ENCODE measurements at regions not wholly inside any gene's neighbourhood (a gene's known extent, or its start where the extent isn't known, plus 50 kb on each side); places are given as distances from the start of the nearest gene placed in this dataset.

DNA sequence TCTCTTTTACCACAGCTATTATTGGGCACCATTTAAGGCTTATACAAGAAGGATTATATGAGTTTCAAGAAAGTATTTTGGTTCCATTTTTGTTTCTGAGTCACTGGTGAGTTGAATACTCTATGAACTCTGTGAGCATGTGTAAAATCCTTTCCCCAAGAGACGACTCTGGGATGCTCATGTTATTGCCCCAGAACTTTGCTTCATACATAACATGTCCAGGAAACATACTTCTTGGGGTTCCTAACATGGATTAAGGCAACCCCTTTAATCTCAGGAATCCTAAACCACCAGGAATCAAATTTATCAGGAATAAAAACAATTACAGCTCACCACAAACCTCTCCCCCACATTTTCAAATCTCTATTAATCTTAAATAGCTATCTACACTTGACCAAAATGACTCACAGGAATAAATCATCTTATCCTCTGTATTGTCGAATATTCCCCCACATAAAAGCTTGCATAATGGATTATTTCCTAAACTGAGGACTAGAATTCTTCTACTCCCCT is 117.5 kb upstream of the COL21A1 start:
- no peak overlapping the region for H3K27ac ChIP-seq
- TF ChIP-seq, protein P1, sequence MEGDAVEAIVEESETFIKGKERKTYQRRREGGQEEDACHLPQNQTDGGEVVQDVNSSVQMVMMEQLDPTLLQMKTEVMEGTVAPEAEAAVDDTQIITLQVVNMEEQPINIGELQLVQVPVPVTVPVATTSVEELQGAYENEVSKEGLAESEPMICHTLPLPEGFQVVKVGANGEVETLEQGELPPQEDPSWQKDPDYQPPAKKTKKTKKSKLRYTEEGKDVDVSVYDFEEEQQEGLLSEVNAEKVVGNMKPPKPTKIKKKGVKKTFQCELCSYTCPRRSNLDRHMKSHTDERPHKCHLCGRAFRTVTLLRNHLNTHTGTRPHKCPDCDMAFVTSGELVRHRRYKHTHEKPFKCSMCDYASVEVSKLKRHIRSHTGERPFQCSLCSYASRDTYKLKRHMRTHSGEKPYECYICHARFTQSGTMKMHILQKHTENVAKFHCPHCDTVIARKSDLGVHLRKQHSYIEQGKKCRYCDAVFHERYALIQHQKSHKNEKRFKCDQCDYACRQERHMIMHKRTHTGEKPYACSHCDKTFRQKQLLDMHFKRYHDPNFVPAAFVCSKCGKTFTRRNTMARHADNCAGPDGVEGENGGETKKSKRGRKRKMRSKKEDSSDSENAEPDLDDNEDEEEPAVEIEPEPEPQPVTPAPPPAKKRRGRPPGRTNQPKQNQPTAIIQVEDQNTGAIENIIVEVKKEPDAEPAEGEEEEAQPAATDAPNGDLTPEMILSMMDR (conservative IDR thresholded peaks at IDR 0.05), result no peak

DNA sequence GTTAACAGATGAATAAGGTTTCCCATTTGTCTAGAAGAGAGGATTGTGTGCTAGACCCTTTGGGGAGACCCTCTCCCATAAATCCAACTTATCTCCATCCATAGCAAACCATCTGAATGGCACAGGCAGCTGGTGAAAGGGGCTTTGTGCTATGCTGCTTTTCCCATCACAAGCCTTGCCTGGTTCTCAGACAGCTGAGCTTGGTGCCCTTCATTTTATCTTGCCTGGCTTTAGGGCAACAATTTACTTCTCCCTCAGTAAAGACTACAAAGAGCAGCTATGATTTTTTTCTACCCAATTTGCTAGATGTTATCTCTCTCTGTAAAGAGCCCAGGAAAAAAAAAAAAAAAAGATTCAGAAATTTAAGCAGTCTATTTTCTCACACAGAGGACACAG is 117.0 kb upstream of the COL21A1 start:
- no peak overlapping the region for H3K27ac ChIP-seq

DNA sequence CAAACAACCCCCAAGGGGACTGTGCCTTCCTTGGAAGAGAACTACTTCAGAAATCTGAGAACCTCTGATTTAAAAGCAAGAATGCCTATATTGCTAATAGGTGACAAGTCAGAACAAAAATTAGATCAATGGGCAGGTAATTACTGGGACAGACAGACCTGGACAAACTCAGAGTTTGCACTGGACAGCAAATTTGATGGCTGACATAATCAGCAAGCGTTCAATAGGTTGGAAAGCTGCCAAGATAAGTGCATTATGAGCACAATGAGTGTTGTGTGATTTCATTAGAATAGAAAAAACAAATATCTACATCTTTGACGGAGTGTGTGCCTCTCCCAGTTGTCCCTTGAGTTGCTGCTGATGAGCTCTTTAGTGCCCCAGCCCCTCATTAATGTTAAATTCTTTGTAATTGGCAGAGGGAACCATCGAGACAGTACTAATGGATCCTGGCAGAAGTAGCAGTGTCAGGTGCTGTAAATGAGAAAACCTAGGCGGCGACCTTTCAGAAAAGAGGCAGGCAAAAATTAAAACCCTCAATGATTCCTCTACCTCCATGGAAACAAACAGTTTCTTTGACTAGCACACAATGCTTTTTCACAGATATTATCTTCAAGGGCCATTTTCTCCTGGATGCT is 116.5 kb upstream of the COL21A1 start:
- H3K27ac ChIP-seq, result no peak overlapping the region
- TF ChIP-seq, protein P1 (conservative IDR thresholded peaks at IDR 0.05), result no peak

More for the DNA sequence above, 117.0 kb upstream of the COL21A1 start:
- TF ChIP-seq, protein P1 (conservative IDR thresholded peaks at IDR 0.05), result no peak

DNA sequence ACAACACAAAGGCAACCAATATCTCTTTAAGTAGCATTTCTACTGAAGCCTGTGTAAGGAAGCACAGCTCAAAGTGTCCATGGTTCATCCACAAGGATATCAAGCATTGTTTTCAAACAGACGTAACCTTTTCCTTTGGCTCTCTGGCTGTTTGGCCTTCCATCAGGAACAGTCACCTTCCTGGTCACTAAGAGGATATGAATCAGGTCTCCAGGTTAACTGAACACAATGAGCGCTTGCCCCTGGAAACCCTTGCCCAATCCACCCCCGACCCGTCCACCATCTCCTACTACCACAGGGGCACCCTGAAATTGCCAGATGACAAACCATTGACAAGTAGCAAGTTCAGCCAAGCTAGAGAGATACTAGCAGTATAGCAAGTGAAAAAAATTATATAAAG is 114.4 kb upstream of the COL21A1 start:
- H3K27ac ChIP-seq, result no peak overlapping the region
- TF ChIP-seq, protein P1 (conservative IDR thresholded peaks at IDR 0.05), result no peak

DNA sequence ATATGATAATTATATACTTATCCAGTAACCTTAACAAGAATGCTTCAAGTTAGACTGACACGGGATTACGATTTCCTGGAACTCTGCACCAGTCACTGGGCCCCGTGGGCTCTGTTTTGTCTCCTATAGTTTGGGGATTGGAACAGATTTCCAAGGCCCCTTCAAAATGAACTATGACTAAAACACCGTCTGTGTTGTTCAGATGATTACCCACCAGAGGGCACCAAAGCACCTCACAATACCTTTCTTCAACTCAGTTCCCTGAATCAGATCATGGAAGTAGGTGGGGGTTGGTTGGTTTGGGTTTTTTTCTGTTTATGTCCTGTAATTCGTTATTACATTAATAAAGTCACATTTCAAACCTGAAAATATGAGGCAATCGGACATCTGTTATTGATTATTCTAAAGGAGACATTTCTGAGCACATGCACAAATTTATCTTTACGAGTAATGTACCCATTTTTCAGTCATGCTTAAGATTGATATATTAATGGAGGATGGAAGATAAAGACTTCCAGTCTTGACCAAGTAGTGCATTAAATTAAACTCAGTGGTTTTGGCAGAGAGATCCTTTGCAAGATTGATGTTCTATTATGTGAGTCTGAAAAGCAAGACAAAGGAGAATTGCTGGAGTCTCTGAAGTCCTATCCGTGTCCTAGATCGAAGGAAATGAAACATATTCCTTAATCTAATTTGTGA is 112.0 kb upstream of the COL21A1 start:
- TF ChIP-seq, protein P1 (conservative IDR thresholded peaks at IDR 0.05), result peak; percentile 78
- H3K27ac ChIP-seq, result no peak overlapping the region

DNA sequence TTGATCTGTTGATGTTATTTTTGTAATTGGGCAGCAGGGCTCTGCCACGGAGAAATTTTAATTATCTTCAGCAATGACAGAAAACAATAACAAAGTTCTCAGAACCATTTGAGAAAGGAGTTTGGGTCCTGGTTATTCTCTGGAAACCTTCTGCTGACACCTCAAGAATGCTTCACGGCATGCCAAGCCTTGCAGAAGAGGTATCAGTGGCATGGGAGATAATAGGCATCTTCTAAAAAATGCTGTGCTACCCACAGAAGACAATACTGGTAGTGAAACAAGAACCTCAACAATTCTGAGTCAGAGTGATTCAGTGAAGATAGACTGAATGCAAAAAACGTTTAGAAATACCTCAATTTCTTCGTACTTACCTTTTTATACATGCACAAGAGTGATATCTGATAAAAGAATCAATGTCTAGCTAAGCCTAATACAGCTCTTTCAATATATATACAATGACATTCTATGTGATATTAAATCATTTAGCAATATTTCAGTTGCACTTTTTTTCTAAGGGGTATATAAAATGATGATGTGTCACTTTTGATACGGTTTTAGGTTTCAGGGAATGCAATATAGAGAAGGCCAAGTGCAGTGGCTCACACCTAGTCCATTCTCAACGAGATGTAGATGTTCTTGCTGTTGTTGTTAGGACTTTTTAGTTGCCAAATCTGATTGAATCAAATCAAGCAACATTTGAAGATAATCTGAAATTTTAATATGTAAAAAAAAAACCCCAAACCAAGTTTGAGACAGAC is 110.4 kb upstream of the COL21A1 start:
- TF ChIP-seq, protein P1 (conservative IDR thresholded peaks at IDR 0.05), result no peak
- H3K27ac ChIP-seq, result no peak overlapping the region

DNA sequence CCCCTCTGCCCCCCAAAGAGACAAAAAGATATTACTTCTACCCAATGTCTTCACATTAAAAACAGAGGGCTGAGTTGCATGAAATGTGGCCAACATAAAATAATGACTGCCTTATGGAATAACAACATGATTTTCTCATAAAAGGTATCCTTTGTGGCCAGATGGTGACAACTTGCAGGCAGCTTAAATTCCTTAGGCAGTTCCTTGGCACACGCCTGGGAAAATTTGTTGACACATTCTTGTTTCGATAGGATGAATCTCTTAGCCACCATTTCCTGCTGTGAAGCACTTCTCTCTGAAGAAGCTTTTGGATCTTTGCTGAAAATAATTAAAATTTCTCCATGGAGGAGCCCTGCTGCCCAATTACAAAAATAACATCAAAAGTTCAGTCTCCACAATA is 109.0 kb upstream of the COL21A1 start:
- TF ChIP-seq, protein P1 (conservative IDR thresholded peaks at IDR 0.05), result no peak
- no peak overlapping the region for H3K27ac ChIP-seq
